A549 (cell line): ENCODE measurements at regions not wholly inside any gene's neighbourhood (a gene's known extent, or its start where the extent isn't known, plus 50 kb on each side); places are given as distances from the start of the nearest gene placed in this dataset.

Source experiments
- ATAC-seq, 2 experiments: fragments of 200-7000 bp in 1 of 2; fragments of >200 bp in 1 of 2; cut with Nextera tagmentation in 1 of 2; cut with Tn5 transposase in 1 of 2; 3 replicates each; pipeline versions ENCODE4 v1.8.0 to v1.9.1; 2018 to 2020; ENCODE audit warnings: mild to moderate bottlenecking in 1 of 2, moderate library complexity in 1 of 2
- CTCF ChIA-PET: fragments of 300-600 bp; sonication (Branson Sonifier 250); formaldehyde crosslinking; extraction: SDS; loops from one replicate; lab custom pipeline; 2021; ENCODE audit warnings: antibody characterized with exemption, inconsistent platforms; lab: Yijun Ruan, JAX
- POLR2A ChIA-PET: fragments of 350-600 bp; formaldehyde crosslinking; extraction: SDS; loops from one replicate; lab custom pipeline; 2021; ENCODE audit warnings: antibody characterized with exemption, inconsistent platforms; lab: Yijun Ruan, JAX
- DNase-seq, 2 experiments: peaks; one replicate each; pipeline versions ENCODE4 v3.0.0 to v3.0.0-alpha.2; 2011 to 2016; ENCODE audit warnings: low read depth in 1 of 2, low spot score in 1 of 2
- FAIRE-seq: peaks from 2 replicates; lab custom pipeline; 2011; peaks lifted over from hg19 to GRCh38; lab: Jason Lieb, UNC
- H3K27ac ChIP-seq, 2 experiments: fragments of >200 bp; sonication (Bioruptor Twin); formaldehyde crosslinking; 3 replicates each; pipeline ENCODE4 v1.5.1; 2016 to 2017
- H3K4me1 ChIP-seq: fragments of >200 bp; sonication (Bioruptor Twin); formaldehyde crosslinking; 3 replicates; pipeline ENCODE4 v1.6.1; 2016
- H3K4me2 ChIP-seq: fragments of >200 bp; sonication (Bioruptor Twin); formaldehyde crosslinking; 3 replicates; pipeline ENCODE4 v1.6.1; 2016
- H3K4me3 ChIP-seq: fragments of >200 bp; sonication (Bioruptor Twin); formaldehyde crosslinking; 3 replicates; pipeline ENCODE4 v1.5.1; 2016
- H3K9me3 ChIP-seq: fragments of >200 bp; sonication (Bioruptor Twin); formaldehyde crosslinking; 3 replicates; pipeline ENCODE4 v1.6.1; 2016
- CBX8 ChIP-seq: fragments of 200-600 bp; sonication (generic); IDR thresholded peaks from 2 replicates; pipeline ENCODE4 v1.6.1; 2016
- CHD4 ChIP-seq: fragments of 200-600 bp; sonication (generic); IDR thresholded peaks from 2 replicates; pipeline ENCODE4 v1.6.1; 2016; ENCODE audit warnings: antibody characterized with exemption, mild to moderate bottlenecking, borderline replicate concordance
- EHF ChIP-seq: fragments of 250-450 bp; sonication (Bioruptor Pico); IDR thresholded peaks from 2 replicates; pipeline ENCODE4 v1.5.0; 2020; ENCODE audit warnings: mild to moderate bottlenecking
- EHMT2 ChIP-seq: fragments of 200-600 bp; sonication (generic); IDR thresholded peaks from 2 replicates; pipeline ENCODE4 v1.6.1; 2016; ENCODE audit warnings: antibody characterized with exemption, low read depth, mild to moderate bottlenecking, moderate library complexity
- EP300 ChIP-seq, 2 experiments: fragments of >200 bp; sonication (Bioruptor Twin); formaldehyde crosslinking; IDR thresholded peaks; 2 replicates in 1 of 2; 3 replicates in 1 of 2; pipeline ENCODE4 v1.6.1; 2016 to 2017
- ESRRA ChIP-seq: fragments of 150-350 bp; IDR thresholded peaks from 2 replicates; pipeline ENCODE4 v1.6.1; 2014; ENCODE audit warnings: mild to moderate bottlenecking, low read length, borderline replicate concordance
- FOSL2 ChIP-seq, 2 experiments: fragments of 450-650 bp in 1 of 2; fragments of >200 bp in 1 of 2; sonication (Bioruptor Twin) in 1 of 2; formaldehyde crosslinking; IDR thresholded peaks; 2 replicates each; pipeline versions ENCODE4 v1.5.0 to v1.6.1; 2016 to 2020; ENCODE audit warnings: mild to moderate bottlenecking in 1 of 2, moderate library complexity in 1 of 2
- FOXS1 ChIP-seq: fragments of 250-450 bp; sonication (Bioruptor Pico); IDR thresholded peaks from 2 replicates; pipeline ENCODE4 v1.5.0; 2020; ENCODE audit warnings: mild to moderate bottlenecking, moderate library complexity
- GATA3 ChIP-seq: IDR thresholded peaks from 2 replicates; pipeline ENCODE4 v1.6.1; 2012; ENCODE audit warnings: borderline replicate concordance
- HDAC2 ChIP-seq: fragments of 200-600 bp; sonication (generic); IDR thresholded peaks from 2 replicates; pipeline ENCODE4 v1.6.1; 2016
- HEYL ChIP-seq: fragments of 250-450 bp; sonication (Bioruptor Pico); IDR thresholded peaks from 2 replicates; pipeline ENCODE4 v1.8.0; 2021; ENCODE audit warnings: mild to moderate bottlenecking, moderate library complexity
- HOXA7 ChIP-seq: fragments of 250-450 bp; sonication (Bioruptor Pico); IDR thresholded peaks from 2 replicates; pipeline ENCODE4 v1.5.0; 2020; ENCODE audit warnings: mild to moderate bottlenecking, moderate library complexity
- JUN ChIP-seq, 2 experiments: fragments of >200 bp; sonication (Bioruptor Twin); formaldehyde crosslinking; IDR thresholded peaks; 2 replicates in 1 of 2; 3 replicates in 1 of 2; pipeline ENCODE4 v1.6.1; 2016 to 2017
- JUNB ChIP-seq: fragments of >200 bp; sonication (Bioruptor Twin); formaldehyde crosslinking; IDR thresholded peaks from 2 replicates; pipeline ENCODE4 v1.6.1; 2016
- NPAS2 ChIP-seq: fragments of 250-450 bp; sonication (Bioruptor Pico); IDR thresholded peaks from 2 replicates; pipeline ENCODE4 v1.8.0; 2022; ENCODE audit warnings: mild to moderate bottlenecking, moderate library complexity, borderline replicate concordance
- RNF2 ChIP-seq: fragments of 200-600 bp; sonication (generic); IDR thresholded peaks from 2 replicates; pipeline ENCODE4 v1.6.1; 2016; ENCODE audit warnings: low read depth, mild to moderate bottlenecking, antibody characterized with exemption, moderate library complexity, borderline replicate concordance
- SMC3 ChIP-seq: fragments of >200 bp; sonication (Bioruptor Twin); formaldehyde crosslinking; IDR thresholded peaks from 3 replicates; pipeline ENCODE4 v1.6.1; 2018; ENCODE audit warnings: inconsistent platforms
- TP53 ChIP-seq: fragments of 250-450 bp; sonication (Bioruptor Pico); IDR thresholded peaks from 2 replicates; pipeline ENCODE4 v1.5.0; 2021; ENCODE audit warnings: mild to moderate bottlenecking, moderate library complexity
- ZC3H11A ChIP-seq: fragments of 450-650 bp; IDR thresholded peaks from 2 replicates; pipeline ENCODE4 v1.6.1; 2014; ENCODE audit warnings: antibody characterized with exemption, mild to moderate bottlenecking
- ZFP36 ChIP-seq: fragments of 450-650 bp; IDR thresholded peaks from 2 replicates; pipeline ENCODE4 v1.6.1; 2014; ENCODE audit warnings: borderline replicate concordance; ENCODE audit not compliant: partially characterized antibody
- ZNF302 ChIP-seq: fragments of 250-450 bp; sonication (Bioruptor Pico); IDR thresholded peaks from 2 replicates; pipeline ENCODE4 v1.9.0; 2021; ENCODE audit warnings: inconsistent platforms, mild to moderate bottlenecking, moderate library complexity
- WGBS: methylation state at CpG from one replicate; pipeline ENCODE4 v1.1.6; 2017; ENCODE audit errors: missing lambda C conversion rate; 5-methylcytosine and 5-hydroxymethylcytosine counted together
- TF ChIP-seq, protein P1 (sequence below): fragments of 450-650 bp; IDR thresholded peaks from 2 replicates; pipeline ENCODE4 v1.6.1; 2014; ENCODE audit warnings: antibody characterized with exemption
- TF ChIP-seq, protein P2 (sequence below): fragments of 150-350 bp; IDR thresholded peaks from 2 replicates; pipeline ENCODE4 v1.6.1; 2014; ENCODE audit warnings: low read depth, mild to moderate bottlenecking, low read length
- TF ChIP-seq, protein P3 (sequence below): IDR thresholded peaks from 2 replicates; pipeline ENCODE4 v1.6.1; 2012; ENCODE audit warnings: low read depth, borderline replicate concordance
- TF ChIP-seq, protein P4 (sequence below): IDR thresholded peaks from 2 replicates; pipeline ENCODE4 v1.6.1; 2012
- TF ChIP-seq, protein P5 (sequence below): fragments of 250-450 bp; sonication (Bioruptor Pico); IDR thresholded peaks from 2 replicates; pipeline ENCODE4 v1.5.0; 2021; ENCODE audit warnings: mild to moderate bottlenecking, moderate library complexity, borderline replicate concordance

DNA sequence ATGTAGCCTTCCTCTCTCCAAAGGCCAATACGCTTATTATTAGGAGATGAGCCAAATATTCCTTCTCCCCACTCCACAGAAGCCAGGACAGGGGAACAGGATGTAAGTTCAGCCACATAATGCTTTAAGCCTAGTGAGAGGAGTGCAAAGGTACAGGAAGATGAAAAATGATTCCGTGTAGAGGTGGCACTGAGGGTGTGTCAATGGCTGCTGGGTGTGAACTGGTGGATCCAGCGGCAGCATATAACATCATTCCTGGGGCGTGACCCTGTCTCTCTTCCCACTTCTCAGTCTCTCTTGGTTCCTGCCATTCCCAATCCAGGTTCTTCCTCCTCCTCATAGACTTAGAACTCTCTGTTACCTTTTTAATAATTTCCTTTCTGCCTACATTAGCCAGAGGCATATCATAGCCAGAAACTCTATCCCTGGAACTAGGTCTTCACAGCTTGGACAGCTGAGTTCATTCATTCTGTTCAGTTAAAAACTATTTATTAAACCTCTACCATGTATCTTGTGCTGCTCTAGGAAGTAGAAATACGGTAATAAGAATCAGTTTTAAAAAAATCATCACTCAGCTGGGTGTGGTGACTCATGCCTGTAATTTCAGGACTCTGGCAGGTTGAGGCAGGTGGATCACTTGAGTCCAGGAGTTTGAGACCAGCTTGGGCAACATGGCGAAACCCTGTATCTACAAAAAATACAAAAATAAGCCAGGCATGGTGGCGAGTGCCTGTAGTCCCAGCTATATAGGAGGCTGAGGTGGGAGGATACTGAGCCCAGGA, 58.0 kb upstream of the FAM20A start:
- ATAC-seq (peak in 1 of 2 experiments; percentile 24; a peak in 1 of 6 replicates), DNase-seq (no peak), FAIRE-seq (no peak)
- Histone ChIP-seq H3K4me3 (no peak overlapping the region), H3K4me2 (no peak overlapping the region), H3K9me3 (no peaks in the 10 kb centered on the region), H3K27ac (no peak overlapping the region), H3K4me1 (no peaks in the 10 kb centered on the region)
- ChIA-PET CTCF (no interaction called here), POLR2A (no interaction called here)
- TF ChIP-seq FOSL2 (IDR thresholded peaks at IDR 0.05) = no peak
- TF ChIP-seq FOSL2 (CRISPR knock-in tag; IDR thresholded peaks at IDR 0.05) = no peak
- TF ChIP-seq EHF (CRISPR knock-in tag) = no peak
- TF ChIP-seq ZNF302 (CRISPR knock-in tag) = no peak
- TF ChIP-seq HDAC2 = no peak
- no peak for TF ChIP-seq CHD4
- TF ChIP-seq, protein P1, sequence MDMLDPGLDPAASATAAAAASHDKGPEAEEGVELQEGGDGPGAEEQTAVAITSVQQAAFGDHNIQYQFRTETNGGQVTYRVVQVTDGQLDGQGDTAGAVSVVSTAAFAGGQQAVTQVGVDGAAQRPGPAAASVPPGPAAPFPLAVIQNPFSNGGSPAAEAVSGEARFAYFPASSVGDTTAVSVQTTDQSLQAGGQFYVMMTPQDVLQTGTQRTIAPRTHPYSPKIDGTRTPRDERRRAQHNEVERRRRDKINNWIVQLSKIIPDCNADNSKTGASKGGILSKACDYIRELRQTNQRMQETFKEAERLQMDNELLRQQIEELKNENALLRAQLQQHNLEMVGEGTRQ = no peak
- no peak for TF ChIP-seq RNF2
- TF ChIP-seq NPAS2 = no peak
- no peak for TF ChIP-seq CBX8
- TF ChIP-seq ZFP36 = no peak
- TF ChIP-seq ESRRA = no peak
- no peak for TF ChIP-seq SMC3
- TF ChIP-seq TP53 (CRISPR knock-in tag) = no peak
- TF ChIP-seq, all 56 proteins: peak for 0
- 30% methylated on average over 7 of the region's 7 CpGs for WGBS

DNA sequence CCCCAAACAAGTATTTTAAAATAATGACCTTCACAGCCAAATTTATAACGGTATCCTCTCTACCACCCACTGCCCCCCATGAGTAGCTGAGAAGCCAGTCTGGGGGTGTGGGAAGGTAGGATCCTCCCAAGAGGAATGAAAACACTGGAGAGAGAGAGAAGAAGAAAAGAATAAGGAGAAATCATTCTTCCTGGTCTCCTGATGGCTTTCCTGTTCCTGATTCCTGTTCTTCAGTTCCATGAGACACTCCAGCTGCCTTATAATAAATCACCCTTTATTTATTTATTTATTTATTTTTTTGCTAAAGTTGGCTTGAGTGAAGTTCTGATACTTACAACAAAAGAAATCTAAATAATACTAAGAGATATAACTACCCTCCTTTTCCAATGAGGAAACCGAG, 56.4 kb upstream of the FAM20A start:
- no peak overlapping the region for H3K27ac ChIP-seq
- H3K4me2 ChIP-seq = no peak overlapping the region
- no peak for DNase-seq
- no peak overlapping the region for H3K4me3 ChIP-seq
- ATAC-seq = no peak
- no peak for FAIRE-seq
- ChIA-PET CTCF (interaction anchor here (0.5 kb wide), 1 partner anchor 1174 kb away, joined by 3 read pairs; no protein-coding TSS in a partner anchor), POLR2A (no interaction called here)
- TF ChIP-seq EP300 (IDR thresholded peaks at IDR 0.05) (no peak), HOXA7 (CRISPR knock-in tag) (no peak), JUNB (no peak), FOSL2 (IDR thresholded peaks at IDR 0.05) (no peak), FOSL2 (CRISPR knock-in tag; IDR thresholded peaks at IDR 0.05) (no peak), FOXS1 (no peak), JUN (IDR thresholded peaks at IDR 0.05) (no peak), ZC3H11A (no peak), HEYL (CRISPR knock-in tag) (no peak), GATA3 (no peak), EHF (CRISPR knock-in tag) (no peak), EHMT2 (no peak)
- TF ChIP-seq, protein P2, sequence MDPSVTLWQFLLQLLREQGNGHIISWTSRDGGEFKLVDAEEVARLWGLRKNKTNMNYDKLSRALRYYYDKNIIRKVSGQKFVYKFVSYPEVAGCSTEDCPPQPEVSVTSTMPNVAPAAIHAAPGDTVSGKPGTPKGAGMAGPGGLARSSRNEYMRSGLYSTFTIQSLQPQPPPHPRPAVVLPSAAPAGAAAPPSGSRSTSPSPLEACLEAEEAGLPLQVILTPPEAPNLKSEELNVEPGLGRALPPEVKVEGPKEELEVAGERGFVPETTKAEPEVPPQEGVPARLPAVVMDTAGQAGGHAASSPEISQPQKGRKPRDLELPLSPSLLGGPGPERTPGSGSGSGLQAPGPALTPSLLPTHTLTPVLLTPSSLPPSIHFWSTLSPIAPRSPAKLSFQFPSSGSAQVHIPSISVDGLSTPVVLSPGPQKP = no peak
- TF ChIP-seq, protein P3, sequence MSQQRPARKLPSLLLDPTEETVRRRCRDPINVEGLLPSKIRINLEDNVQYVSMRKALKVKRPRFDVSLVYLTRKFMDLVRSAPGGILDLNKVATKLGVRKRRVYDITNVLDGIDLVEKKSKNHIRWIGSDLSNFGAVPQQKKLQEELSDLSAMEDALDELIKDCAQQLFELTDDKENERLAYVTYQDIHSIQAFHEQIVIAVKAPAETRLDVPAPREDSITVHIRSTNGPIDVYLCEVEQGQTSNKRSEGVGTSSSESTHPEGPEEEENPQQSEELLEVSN = no peak
- TF ChIP-seq, protein P4, sequence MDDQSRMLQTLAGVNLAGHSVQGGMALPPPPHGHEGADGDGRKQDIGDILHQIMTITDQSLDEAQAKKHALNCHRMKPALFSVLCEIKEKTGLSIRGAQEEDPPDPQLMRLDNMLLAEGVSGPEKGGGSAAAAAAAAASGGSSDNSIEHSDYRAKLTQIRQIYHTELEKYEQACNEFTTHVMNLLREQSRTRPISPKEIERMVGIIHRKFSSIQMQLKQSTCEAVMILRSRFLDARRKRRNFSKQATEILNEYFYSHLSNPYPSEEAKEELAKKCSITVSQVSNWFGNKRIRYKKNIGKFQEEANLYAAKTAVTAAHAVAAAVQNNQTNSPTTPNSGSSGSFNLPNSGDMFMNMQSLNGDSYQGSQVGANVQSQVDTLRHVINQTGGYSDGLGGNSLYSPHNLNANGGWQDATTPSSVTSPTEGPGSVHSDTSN = no peak
- TF ChIP-seq, protein P5, sequence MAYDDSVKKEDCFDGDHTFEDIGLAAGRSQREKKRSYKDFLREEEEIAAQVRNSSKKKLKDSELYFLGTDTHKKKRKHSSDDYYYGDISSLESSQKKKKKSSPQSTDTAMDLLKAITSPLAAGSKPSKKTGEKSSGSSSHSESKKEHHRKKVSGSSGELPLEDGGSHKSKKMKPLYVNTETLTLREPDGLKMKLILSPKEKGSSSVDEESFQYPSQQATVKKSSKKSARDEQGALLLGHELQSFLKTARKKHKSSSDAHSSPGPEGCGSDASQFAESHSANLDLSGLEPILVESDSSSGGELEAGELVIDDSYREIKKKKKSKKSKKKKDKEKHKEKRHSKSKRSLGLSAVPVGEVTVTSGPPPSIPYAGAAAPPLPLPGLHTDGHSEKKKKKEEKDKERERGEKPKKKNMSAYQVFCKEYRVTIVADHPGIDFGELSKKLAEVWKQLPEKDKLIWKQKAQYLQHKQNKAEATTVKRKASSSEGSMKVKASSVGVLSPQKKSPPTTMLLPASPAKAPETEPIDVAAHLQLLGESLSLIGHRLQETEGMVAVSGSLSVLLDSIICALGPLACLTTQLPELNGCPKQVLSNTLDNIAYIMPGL = no peak
- TF ChIP-seq, all 56 proteins: peak for 0
- H3K9me3 ChIP-seq = no peaks in the 10 kb centered on the region
- 9% methylated on average over 2 of the region's 2 CpGs for WGBS
- no peaks in the 10 kb centered on the region for H3K4me1 ChIP-seq
